ENCODE measurements at regions not wholly inside any gene's neighbourhood (a gene's known extent, or its start where the extent isn't known, plus 50 kb on each side); places are given as distances from the start of the nearest gene placed in this dataset.

DNA sequence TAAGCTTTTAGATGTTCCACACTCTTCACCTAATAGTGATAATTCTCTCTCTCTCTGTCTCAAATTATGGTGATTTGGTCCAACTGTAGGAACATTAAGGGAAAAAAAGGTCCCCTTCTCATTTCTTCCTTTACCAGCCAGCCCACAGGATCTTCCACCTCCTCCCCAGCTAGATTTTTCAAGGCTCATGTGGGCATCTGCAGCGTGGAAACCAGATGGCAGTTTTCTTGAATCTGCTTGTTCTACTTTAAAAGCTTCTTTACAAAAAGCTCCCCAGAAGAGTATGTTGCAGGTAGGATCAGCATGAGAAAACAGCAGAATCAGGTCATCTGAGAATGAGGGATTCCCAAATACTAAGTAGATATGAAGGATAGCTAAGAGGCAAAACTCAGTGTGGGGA lies 208.6 kb upstream of the PFN2 start:
- TF ChIP-seq CTCF (conservative IDR thresholded peaks at IDR 0.05; ENCODE audit: low read depth, low read length) (no peak), EZH2 (IDR thresholded peaks at IDR 0.05; ENCODE audit: borderline replicate concordance, low read depth, low read length, poor library complexity, severe bottlenecking) (no peak)
